ENCODE measurements at regions not wholly inside any gene's neighbourhood (a gene's known extent, or its start where the extent isn't known, plus 50 kb on each side); places are given as distances from the start of the nearest gene placed in this dataset.

GRCh38 chr21:27743971-27744564, 777.2 kb upstream of the ADAMTS5 start:
- Mint-ChIP-seq H3K27me3 (ENCODE audit: unreplicated experiment) (peaks cover 2% of the 10 kb centered on the region), H3K27ac (ENCODE audit: unreplicated experiment) (no peak overlapping the region), H3K4me3 (ENCODE audit: unreplicated experiment) (no peak overlapping the region), H3K4me1 (ENCODE audit: low read depth, unreplicated experiment) (no peaks in the 10 kb centered on the region), H3K9me3 (ENCODE audit: unreplicated experiment) (no peaks in the 10 kb centered on the region), H3K36me3 (ENCODE audit: unreplicated experiment) (no peaks in the 10 kb centered on the region)
- TF ChIP-seq, protein P1, sequence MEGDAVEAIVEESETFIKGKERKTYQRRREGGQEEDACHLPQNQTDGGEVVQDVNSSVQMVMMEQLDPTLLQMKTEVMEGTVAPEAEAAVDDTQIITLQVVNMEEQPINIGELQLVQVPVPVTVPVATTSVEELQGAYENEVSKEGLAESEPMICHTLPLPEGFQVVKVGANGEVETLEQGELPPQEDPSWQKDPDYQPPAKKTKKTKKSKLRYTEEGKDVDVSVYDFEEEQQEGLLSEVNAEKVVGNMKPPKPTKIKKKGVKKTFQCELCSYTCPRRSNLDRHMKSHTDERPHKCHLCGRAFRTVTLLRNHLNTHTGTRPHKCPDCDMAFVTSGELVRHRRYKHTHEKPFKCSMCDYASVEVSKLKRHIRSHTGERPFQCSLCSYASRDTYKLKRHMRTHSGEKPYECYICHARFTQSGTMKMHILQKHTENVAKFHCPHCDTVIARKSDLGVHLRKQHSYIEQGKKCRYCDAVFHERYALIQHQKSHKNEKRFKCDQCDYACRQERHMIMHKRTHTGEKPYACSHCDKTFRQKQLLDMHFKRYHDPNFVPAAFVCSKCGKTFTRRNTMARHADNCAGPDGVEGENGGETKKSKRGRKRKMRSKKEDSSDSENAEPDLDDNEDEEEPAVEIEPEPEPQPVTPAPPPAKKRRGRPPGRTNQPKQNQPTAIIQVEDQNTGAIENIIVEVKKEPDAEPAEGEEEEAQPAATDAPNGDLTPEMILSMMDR (IDR thresholded peaks at IDR 0.05; ENCODE audit: partially characterized antibody, unreplicated experiment): no peak
- no peak for DNase-seq

DNA sequence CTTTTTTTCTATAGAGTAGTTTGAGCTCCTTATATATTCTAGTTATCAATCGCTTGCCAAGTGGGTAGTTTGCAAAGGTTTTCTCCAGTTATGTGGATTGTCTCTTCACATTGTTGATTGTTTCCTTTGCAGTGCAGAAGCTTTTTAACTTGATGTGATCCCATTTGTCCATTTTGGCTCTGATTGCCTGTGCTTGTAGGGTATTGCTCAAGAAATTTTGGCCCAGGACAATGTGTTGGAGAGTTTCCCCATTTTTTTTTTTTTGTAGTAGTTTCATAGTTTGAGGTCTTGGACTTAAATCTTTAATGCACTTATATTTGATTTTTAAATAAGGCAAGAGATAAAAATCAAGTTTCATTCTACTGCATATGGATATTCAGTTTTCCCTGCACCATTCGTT, 774.8 kb upstream of the ADAMTS5 start:
- H3K36me3 Mint-ChIP-seq (ENCODE audit: unreplicated experiment): no peaks in the 10 kb centered on the region
- peaks cover 2% of the 10 kb centered on the region for H3K27me3 Mint-ChIP-seq (ENCODE audit: unreplicated experiment)
- no peaks in the 10 kb centered on the region for H3K9me3 Mint-ChIP-seq (ENCODE audit: unreplicated experiment)
- H3K4me3 Mint-ChIP-seq (ENCODE audit: unreplicated experiment): no peak overlapping the region
- no peak overlapping the region for H3K27ac Mint-ChIP-seq (ENCODE audit: unreplicated experiment)
- DNase-seq: no peak
- H3K4me1 Mint-ChIP-seq (ENCODE audit: low read depth, unreplicated experiment): no peaks in the 10 kb centered on the region
- TF ChIP-seq, protein P1 (IDR thresholded peaks at IDR 0.05; ENCODE audit: partially characterized antibody, unreplicated experiment): no peak

- H3K4me3 Mint-ChIP-seq (ENCODE audit: unreplicated experiment): no peak overlapping the region
- H3K27me3 Mint-ChIP-seq (ENCODE audit: unreplicated experiment): peaks cover 4% of the 10 kb centered on the region
- no peaks in the 10 kb centered on the region for H3K36me3 Mint-ChIP-seq (ENCODE audit: unreplicated experiment)
- TF ChIP-seq, protein P1 (IDR thresholded peaks at IDR 0.05; ENCODE audit: partially characterized antibody, unreplicated experiment): no peak
- H3K27ac Mint-ChIP-seq (ENCODE audit: unreplicated experiment): no peak overlapping the region
- DNase-seq: no peak
- H3K4me1 Mint-ChIP-seq (ENCODE audit: low read depth, unreplicated experiment): no peaks in the 10 kb centered on the region
- no peaks in the 10 kb centered on the region for H3K9me3 Mint-ChIP-seq (ENCODE audit: unreplicated experiment)
Measured at GRCh38 chr21:27740084-27740483, 773.2 kb upstream of the ADAMTS5 start.

DNA sequence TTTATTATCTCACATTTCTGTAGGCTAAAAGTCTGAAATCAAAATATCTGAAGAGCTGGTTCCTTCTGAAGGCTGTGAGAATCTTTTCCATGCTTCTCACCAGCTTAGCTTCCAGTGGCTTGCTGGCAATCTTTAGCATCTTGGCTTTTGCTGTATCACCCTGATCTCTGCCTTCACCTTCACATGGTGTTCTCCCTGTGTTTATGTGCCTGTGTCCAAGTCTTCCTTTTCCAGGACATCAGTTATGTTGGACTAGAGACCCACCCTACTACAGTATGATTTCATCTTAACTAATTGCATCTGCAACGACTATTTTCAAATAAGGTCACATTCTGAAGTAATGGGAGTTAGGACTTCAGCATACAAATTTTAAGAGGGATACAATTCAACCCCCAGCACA, 772.3 kb upstream of the ADAMTS5 start:
- no peak for DNase-seq
- no peaks in the 10 kb centered on the region for H3K4me1 Mint-ChIP-seq (ENCODE audit: low read depth, unreplicated experiment)
- H3K36me3 Mint-ChIP-seq (ENCODE audit: unreplicated experiment): no peaks in the 10 kb centered on the region
- no peak overlapping the region for H3K27ac Mint-ChIP-seq (ENCODE audit: unreplicated experiment)
- no peaks in the 10 kb centered on the region for H3K9me3 Mint-ChIP-seq (ENCODE audit: unreplicated experiment)
- peaks cover 4% of the 10 kb centered on the region for H3K27me3 Mint-ChIP-seq (ENCODE audit: unreplicated experiment)
- no peak overlapping the region for H3K4me3 Mint-ChIP-seq (ENCODE audit: unreplicated experiment)
- TF ChIP-seq, protein P1 (IDR thresholded peaks at IDR 0.05; ENCODE audit: partially characterized antibody, unreplicated experiment): no peak

DNA sequence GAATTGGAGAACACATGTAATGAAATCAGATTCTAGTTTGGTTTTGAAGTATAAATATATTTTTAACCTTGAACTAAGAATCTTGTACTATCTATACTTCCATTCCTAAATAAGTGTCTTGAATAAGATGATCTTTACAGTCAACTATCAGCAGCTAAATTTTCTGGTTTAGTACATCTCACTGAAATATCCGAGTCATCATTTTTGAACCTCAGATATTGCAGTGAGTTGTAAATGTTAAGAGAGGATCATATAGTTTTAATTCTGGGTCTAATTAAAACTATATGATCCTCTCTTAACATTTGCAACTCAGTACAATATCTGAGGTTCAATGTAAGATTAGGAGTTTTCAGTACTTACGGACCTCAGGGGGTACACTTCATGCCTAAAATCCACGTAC, 768.8 kb upstream of the ADAMTS5 start:
- Mint-ChIP-seq H3K4me1 (ENCODE audit: low read depth, unreplicated experiment) (no peaks in the 10 kb centered on the region), H3K27me3 (ENCODE audit: unreplicated experiment) (peaks cover 2% of the 10 kb centered on the region), H3K9me3 (ENCODE audit: unreplicated experiment) (no peaks in the 10 kb centered on the region), H3K27ac (ENCODE audit: unreplicated experiment) (no peak overlapping the region), H3K36me3 (ENCODE audit: unreplicated experiment) (no peaks in the 10 kb centered on the region), H3K4me3 (ENCODE audit: unreplicated experiment) (no peak overlapping the region)
- no peak for DNase-seq
- TF ChIP-seq, protein P1 (IDR thresholded peaks at IDR 0.05; ENCODE audit: partially characterized antibody, unreplicated experiment): no peak
